Activated CD4-positive, alpha-beta memory T cell treated with anti-CD3 and anti-CD28 coated beads, Interleukin-2, amount 10 ng/mL, durations not matched to agents 7 days and 5 days (primary cell): ENCODE measurements at regions not wholly inside any gene's neighbourhood (a gene's known extent, or its start where the extent isn't known, plus 50 kb on each side); places are given as distances from the start of the nearest gene placed in this dataset.
"Not testable (repeated sequence)": the region's sequence is repeated elsewhere in the genome, so short reads cannot be mapped to it uniquely, and the experiment has no call there.

ENCODE experiments used
- CTCF ChIA-PET: fragments of 350-600 bp; sonication (Branson Sonifier 250); formaldehyde crosslinking; loops from one replicate; lab custom pipeline; 2021; ENCODE audit warnings: antibody characterized with exemption, inconsistent platforms; lab: Charles Lee
- POLR2A ChIA-PET: fragments of 350-600 bp; sonication (Branson Sonifier 250); formaldehyde crosslinking; loops from one replicate; lab custom pipeline; 2021; ENCODE audit warnings: antibody characterized with exemption; lab: Charles Lee
- DNase-seq: peaks from one replicate; pipeline ENCODE4 v3.0.0-alpha.2; 2020
- H3K27ac Mint-ChIP-seq: one replicate; pipeline ENCODE4 v1.8.0; 2021; ENCODE audit warnings: mild to moderate bottlenecking, mixed read lengths
- H3K27me3 Mint-ChIP-seq: one replicate; pipeline ENCODE4 v1.8.0; 2021; ENCODE audit warnings: mixed read lengths
- H3K36me3 Mint-ChIP-seq: one replicate; pipeline ENCODE4 v1.8.0; 2021; ENCODE audit warnings: low read depth, mixed read lengths
- H3K4me1 Mint-ChIP-seq: one replicate; pipeline ENCODE4 v1.8.0; 2021; ENCODE audit warnings: mixed read lengths
- H3K4me3 Mint-ChIP-seq: one replicate; pipeline ENCODE4 v1.8.0; 2021; ENCODE audit warnings: mild to moderate bottlenecking, mixed read lengths
- H3K9me3 Mint-ChIP-seq: one replicate; pipeline ENCODE4 v1.8.0; 2021; ENCODE audit warnings: mixed read lengths

- Mint-ChIP-seq H3K36me3 (no peaks in the 10 kb centered on the region), H3K9me3 (peaks cover 12% of the 10 kb centered on the region)
These were observed 246.1 kb downstream of the MSX2 start for GRCh38 chr5:174970502-174970901.

DNA sequence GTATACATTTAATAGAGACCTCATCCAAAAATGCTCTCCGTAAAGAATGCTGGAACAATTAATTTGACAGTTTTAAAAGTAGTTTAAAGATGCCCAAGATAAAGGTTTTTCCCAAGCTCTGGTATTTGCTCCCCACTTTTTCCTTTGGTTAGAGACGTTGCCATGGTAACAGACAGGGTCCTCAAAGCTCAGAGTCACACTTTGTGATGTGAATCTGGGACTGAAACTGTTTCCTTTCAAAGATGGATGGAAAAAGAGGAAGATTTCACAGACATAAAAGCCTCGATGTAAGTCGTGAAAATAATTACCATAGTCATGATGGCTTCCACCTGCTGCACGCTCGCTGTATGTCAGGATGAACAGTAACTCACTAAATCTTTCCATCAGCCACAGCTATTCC is 229.5 kb downstream of the MSX2 start:
- CTCF ChIA-PET, result interaction anchor here (2.2 kb wide), 1 partner anchor 490 kb away, joined by 8 read pairs; the partner anchor contains the start of gene DRD1
- no peak overlapping the region for H3K27ac Mint-ChIP-seq
- POLR2A ChIA-PET, result no interaction called here

More at GRCh38 chr5:174970502-174970901, 246.1 kb downstream of the MSX2 start:
- ChIA-PET CTCF (no interaction called here), POLR2A (no interaction called here)
- DNase-seq, result no peak
- no peaks in the 10 kb centered on the region for H3K4me1 Mint-ChIP-seq
- peaks cover 5% of the 10 kb centered on the region for H3K27me3 Mint-ChIP-seq
- no peak overlapping the region for H3K27ac Mint-ChIP-seq
- H3K4me3 Mint-ChIP-seq, result no peak overlapping the region

GRCh38 chr5:174951151-174951780 is 226.9 kb downstream of the MSX2 start:
- Mint-ChIP-seq H3K36me3 (no peaks in the 10 kb centered on the region), H3K4me1 (no peaks in the 10 kb centered on the region), H3K27ac (no peak overlapping the region), H3K4me3 (no peak overlapping the region), H3K27me3 (peaks cover 4% of the 10 kb centered on the region), H3K9me3 (no peaks in the 10 kb centered on the region)
- CTCF ChIA-PET, result interaction anchor here (0.8 to 1.6 kb wide), 4 partner anchors 13 to 513 kb away, joined by 3 to 5 read pairs (median 4); partner anchors contain the start of gene DRD1
- DNase-seq, result peak; percentile 64
- POLR2A ChIA-PET, result no interaction called here

More for the DNA sequence above, 229.5 kb downstream of the MSX2 start:
- DNase-seq, result no peak
- H3K9me3 Mint-ChIP-seq, result no peaks in the 10 kb centered on the region
- no peaks in the 10 kb centered on the region for H3K36me3 Mint-ChIP-seq
- H3K27me3 Mint-ChIP-seq, result no peaks in the 10 kb centered on the region
- no peak overlapping the region for H3K4me3 Mint-ChIP-seq
- H3K4me1 Mint-ChIP-seq, result no peaks in the 10 kb centered on the region

- POLR2A ChIA-PET, result no interaction called here
- no peaks in the 10 kb centered on the region for H3K9me3 Mint-ChIP-seq
- no peak for DNase-seq
- H3K36me3 Mint-ChIP-seq, result no peaks in the 10 kb centered on the region
- no peak overlapping the region for H3K27ac Mint-ChIP-seq
- no peaks in the 10 kb centered on the region for H3K4me1 Mint-ChIP-seq
- no peak overlapping the region for H3K4me3 Mint-ChIP-seq
- CTCF ChIA-PET, result no interaction called here
- H3K27me3 Mint-ChIP-seq, result peaks cover 13% of the 10 kb centered on the region
These were observed 223.2 kb downstream of the MSX2 start for GRCh38 chr5:174947548-174947947.

DNA sequence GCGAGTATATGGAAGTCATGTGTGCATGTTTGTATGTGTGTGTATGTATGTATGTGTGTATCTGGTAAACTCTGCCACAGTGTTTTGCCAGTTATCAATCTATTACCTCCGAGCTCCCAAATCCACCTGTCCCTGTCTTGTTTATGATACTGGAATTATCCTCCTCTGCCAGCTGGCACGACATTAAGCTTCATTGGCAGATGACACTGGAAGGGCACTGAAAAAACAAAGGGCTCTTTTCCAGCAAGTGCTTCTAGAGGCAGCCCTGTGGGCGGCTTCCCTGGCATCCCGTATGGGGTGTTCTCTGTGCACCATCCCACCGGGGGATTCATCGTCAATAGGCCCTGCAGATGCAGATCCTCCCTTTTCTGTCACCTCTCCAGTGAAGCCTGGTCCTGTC is 221.5 kb downstream of the MSX2 start:
- Mint-ChIP-seq H3K27me3 (peaks cover 13% of the 10 kb centered on the region), H3K27ac (no peak overlapping the region), H3K36me3 (no peaks in the 10 kb centered on the region), H3K9me3 (no peaks in the 10 kb centered on the region), H3K4me1 (no peaks in the 10 kb centered on the region), H3K4me3 (no peak overlapping the region)
- CTCF ChIA-PET, result no interaction called here
- POLR2A ChIA-PET, result no interaction called here
- no peak for DNase-seq

GRCh38 chr5:174943785-174944184 is 219.4 kb downstream of the MSX2 start:
- H3K4me3 Mint-ChIP-seq, result no peak overlapping the region
- no peak for DNase-seq
- H3K4me1 Mint-ChIP-seq, result no peaks in the 10 kb centered on the region
- no peak overlapping the region for H3K27ac Mint-ChIP-seq
- ChIA-PET CTCF (no interaction called here), POLR2A (no interaction called here)
- peaks cover 13% of the 10 kb centered on the region for H3K27me3 Mint-ChIP-seq
- no peaks in the 10 kb centered on the region for H3K9me3 Mint-ChIP-seq
- H3K36me3 Mint-ChIP-seq, result no peaks in the 10 kb centered on the region

DNA sequence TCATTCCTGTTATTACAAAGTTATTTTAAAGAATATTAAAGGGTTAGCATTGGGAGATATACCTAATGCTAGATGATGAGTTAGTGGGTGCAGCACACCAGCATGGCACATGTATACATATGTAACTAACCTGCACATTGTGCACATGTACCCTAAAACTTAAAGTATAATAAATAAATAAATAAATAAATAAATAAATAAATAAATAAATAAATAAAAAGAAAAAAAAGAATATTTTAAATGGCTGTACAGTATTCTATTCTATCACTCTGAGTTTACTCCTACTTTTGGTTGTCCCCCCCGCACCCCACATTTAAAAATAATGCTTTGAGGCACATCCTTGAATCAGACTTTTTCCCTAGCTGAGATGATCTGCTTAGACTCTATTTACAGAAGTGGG is 218.6 kb downstream of the MSX2 start:
- H3K27ac Mint-ChIP-seq, H3K9me3 Mint-ChIP-seq, H3K4me3 Mint-ChIP-seq, DNase-seq, H3K36me3 Mint-ChIP-seq, H3K4me1 Mint-ChIP-seq, CTCF ChIA-PET, POLR2A ChIA-PET, H3K27me3 Mint-ChIP-seq: not testable (repeated sequence)

DNA sequence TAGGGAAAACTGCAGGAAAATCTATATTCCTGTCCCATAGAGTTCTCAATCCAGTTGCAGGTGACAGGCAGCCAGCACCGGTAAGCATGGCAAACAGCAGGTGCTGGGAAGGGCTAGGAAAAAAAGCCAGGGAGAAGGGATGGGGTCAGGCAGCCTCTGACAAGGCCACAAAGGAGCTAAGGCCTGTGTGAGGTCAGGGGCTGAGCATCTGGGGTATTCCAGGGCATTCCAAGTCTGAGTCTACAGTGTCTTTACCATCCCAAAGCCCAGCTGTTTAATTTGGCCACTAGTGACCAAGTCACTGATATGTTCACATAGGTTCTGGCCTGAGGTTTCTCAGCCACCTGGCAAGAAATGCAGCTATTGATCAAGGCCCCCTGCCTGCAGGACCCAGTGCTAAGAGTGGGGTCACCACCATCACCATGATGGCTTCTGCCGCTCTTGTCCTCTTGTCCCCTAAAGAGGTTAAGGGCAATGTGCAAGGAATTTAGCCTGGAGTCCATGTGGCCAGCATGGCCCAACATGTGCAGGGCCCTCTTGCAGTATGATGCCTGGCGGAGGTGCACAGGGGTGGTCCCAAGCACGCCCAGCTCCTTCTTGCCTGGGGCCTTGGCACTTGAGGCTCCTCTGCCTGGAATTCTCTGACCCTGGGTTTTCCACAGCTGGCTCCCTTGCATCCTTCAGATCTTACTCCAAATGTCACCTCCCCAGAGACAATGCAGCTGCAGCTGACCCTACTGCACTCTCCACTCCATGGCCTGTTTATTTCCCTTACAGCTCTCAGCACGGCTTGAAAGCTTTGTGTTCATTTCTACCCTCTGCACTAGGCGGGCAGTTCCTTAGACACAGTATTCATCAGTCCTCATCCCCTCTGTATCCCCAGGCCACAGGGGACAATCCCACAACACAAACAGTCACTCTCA is 213.1 kb downstream of the MSX2 start:
- H3K27ac Mint-ChIP-seq, result no peak overlapping the region

GRCh38 chr5:174935854-174936474 is 211.6 kb downstream of the MSX2 start:
- POLR2A ChIA-PET, result no interaction called here
- H3K27me3 Mint-ChIP-seq, result no peaks in the 10 kb centered on the region
- no peaks in the 10 kb centered on the region for H3K9me3 Mint-ChIP-seq
- DNase-seq, result peak; percentile 25
- no peak overlapping the region for H3K27ac Mint-ChIP-seq
- no peaks in the 10 kb centered on the region for H3K4me1 Mint-ChIP-seq
- no peaks in the 10 kb centered on the region for H3K36me3 Mint-ChIP-seq
- CTCF ChIA-PET, result interaction anchor here (1.0 to 2.0 kb wide), 4 partner anchors 11 to 25 kb away, joined by 3 to 5 read pairs (median 4); no protein-coding TSS in a partner anchor
- no peak overlapping the region for H3K4me3 Mint-ChIP-seq

More for the DNA sequence above, 213.1 kb downstream of the MSX2 start:
- ChIA-PET POLR2A (no interaction called here), CTCF (interaction anchor here (0.6 to 2.0 kb wide), 4 partner anchors 21 to 27 kb away, joined by 3 to 5 read pairs (median 4); no protein-coding TSS in a partner anchor)
- H3K9me3 Mint-ChIP-seq, result no peaks in the 10 kb centered on the region
- H3K36me3 Mint-ChIP-seq, result no peaks in the 10 kb centered on the region
- no peaks in the 10 kb centered on the region for H3K4me1 Mint-ChIP-seq
- DNase-seq, result no peak
- H3K4me3 Mint-ChIP-seq, result no peak overlapping the region
- H3K27me3 Mint-ChIP-seq, result no peaks in the 10 kb centered on the region

GRCh38 chr5:174931033-174931432 is 206.7 kb downstream of the MSX2 start:
- CTCF ChIA-PET, POLR2A ChIA-PET, H3K27me3 Mint-ChIP-seq, H3K4me3 Mint-ChIP-seq, H3K27ac Mint-ChIP-seq, H3K4me1 Mint-ChIP-seq, H3K36me3 Mint-ChIP-seq, H3K9me3 Mint-ChIP-seq, DNase-seq: not testable (repeated sequence)

- H3K4me3 Mint-ChIP-seq, result no peak overlapping the region
- H3K27me3 Mint-ChIP-seq, result peaks cover 1% of the 10 kb centered on the region
- H3K27ac Mint-ChIP-seq, result no peak overlapping the region
- ChIA-PET CTCF (interaction anchor here (0.6 to 1.3 kb wide), 2 partner anchors 10 to 32 kb away, joined by 3 to 5 read pairs; no protein-coding TSS in a partner anchor), POLR2A (no interaction called here)
- no peaks in the 10 kb centered on the region for H3K36me3 Mint-ChIP-seq
- no peaks in the 10 kb centered on the region for H3K4me1 Mint-ChIP-seq
- H3K9me3 Mint-ChIP-seq, result no peaks in the 10 kb centered on the region
- no peak for DNase-seq
These were observed 201.2 kb downstream of the MSX2 start for GRCh38 chr5:174925586-174925985.

DNA sequence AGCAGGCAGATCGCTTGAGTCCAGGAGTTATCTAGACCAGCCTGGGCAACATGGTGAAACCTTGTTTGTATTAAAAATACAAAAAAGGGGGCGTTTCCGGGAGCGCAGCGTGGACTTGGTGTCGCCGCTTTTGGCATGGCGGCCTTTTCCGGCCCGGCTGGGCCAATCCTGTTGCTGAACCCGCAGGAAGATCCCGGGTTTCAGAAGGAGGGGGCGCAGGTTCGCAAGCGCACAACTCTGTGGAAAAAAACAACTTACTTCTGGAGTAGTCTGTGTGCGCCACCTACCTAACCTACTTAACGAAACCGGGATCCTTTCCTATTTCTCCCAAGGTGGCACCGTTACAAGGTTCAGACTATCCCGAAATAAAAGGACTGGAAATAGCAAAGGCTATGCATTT is 198.6 kb downstream of the MSX2 start:
- no peaks in the 10 kb centered on the region for H3K36me3 Mint-ChIP-seq
- H3K4me3 Mint-ChIP-seq, result no peak overlapping the region
- ChIA-PET CTCF (no interaction called here), POLR2A (no interaction called here)
- DNase-seq, result no peak
- no peaks in the 10 kb centered on the region for H3K9me3 Mint-ChIP-seq
- H3K27ac Mint-ChIP-seq, result no peak overlapping the region
- H3K27me3 Mint-ChIP-seq, result peaks cover 3% of the 10 kb centered on the region
- H3K4me1 Mint-ChIP-seq, result no peaks in the 10 kb centered on the region
